GM18907 (cell line): ENCODE measurements at regions not wholly inside any gene's neighbourhood (a gene's known extent, or its start where the extent isn't known, plus 50 kb on each side); places are given as distances from the start of the nearest gene placed in this dataset.
"Not testable (repeated sequence)": the region's sequence is repeated elsewhere in the genome, so short reads cannot be mapped to it uniquely, and the experiment has no call there.

Experiments used
- ATAC-seq: cut with Tn5 transposase; IDR thresholded peaks from one replicate; pipeline ENCODE4 v1.9.1; 2021; ENCODE audit warnings: mild to moderate bottlenecking, moderate library complexity; ENCODE audit not compliant: unreplicated experiment

- not testable (repeated sequence) for ATAC-seq
These were observed 203.2 kb downstream of the SNCAIP start for GRCh38 chr5:122515210-122515609.

- ATAC-seq = peak; percentile 84
These were observed 203.8 kb downstream of the SNCAIP start for GRCh38 chr5:122515709-122516431.

- no peak for ATAC-seq
These were observed 204.4 kb downstream of the SNCAIP start for GRCh38 chr5:122516432-122516743.

- no peak for ATAC-seq
These were observed 205.1 kb downstream of the SNCAIP start for GRCh38 chr5:122517091-122517490.

- ATAC-seq = no peak
These were observed 211.7 kb downstream of the SNCAIP start for GRCh38 chr5:122523776-122524175.

- no peak for ATAC-seq
These were observed 215.5 kb downstream of the SNCAIP start for GRCh38 chr5:122527547-122527946.

- no peak for ATAC-seq
These were observed 220.0 kb downstream of the SNCAIP start for GRCh38 chr5:122532035-122532434.

- no peak for ATAC-seq
These were observed 221.8 kb downstream of the SNCAIP start for GRCh38 chr5:122533825-122534224.

- no peak for ATAC-seq
These were observed 222.8 kb downstream of the SNCAIP start for GRCh38 chr5:122534829-122535228.

GRCh38 chr5:122541388-122541787 lies 229.4 kb downstream of the SNCAIP start:
- no peak for ATAC-seq

GRCh38 chr5:122545986-122546385 lies 228.9 kb upstream of the SNX2 start:
- no peak for ATAC-seq

- ATAC-seq = no peak
These were observed 227.7 kb upstream of the SNX2 start for GRCh38 chr5:122547219-122547618.

GRCh38 chr5:122547669-122548068 lies 227.2 kb upstream of the SNX2 start:
- ATAC-seq = no peak

- ATAC-seq = no peak
These were observed 215.2 kb upstream of the SNX2 start for GRCh38 chr5:122559676-122560075.

GRCh38 chr5:122561209-122561608 lies 213.7 kb upstream of the SNX2 start:
- no peak for ATAC-seq

GRCh38 chr5:122565331-122565730 lies 209.5 kb upstream of the SNX2 start:
- no peak for ATAC-seq

- no peak for ATAC-seq
These were observed 198.4 kb upstream of the SNX2 start for GRCh38 chr5:122576256-122577016.

- ATAC-seq = no peak
These were observed 193.3 kb upstream of the SNX2 start for GRCh38 chr5:122581629-122582028.

- ATAC-seq = no peak
These were observed 190.2 kb upstream of the SNX2 start for GRCh38 chr5:122584411-122585300.

- no peak for ATAC-seq
These were observed 189.5 kb upstream of the SNX2 start for GRCh38 chr5:122585371-122585770.

- ATAC-seq = no peak
These were observed 188.5 kb upstream of the SNX2 start for GRCh38 chr5:122586351-122586750.

- no peak for ATAC-seq
These were observed 183.1 kb upstream of the SNX2 start for GRCh38 chr5:122591828-122592227.
